Aorta (tissue), 5 donors: ENCODE measurements at regions not wholly inside any gene's neighbourhood (a gene's known extent, or its start where the extent isn't known, plus 50 kb on each side); places are given as distances from the start of the nearest gene placed in this dataset.
A peak's percentile ranks its signal among the peaks of the same experiment; 100 is the strongest.

Experiments used
- ATAC-seq: fragments of 200-7000 bp; cut with Tn5 transposase; one replicate; pipeline ENCODE4 v1.9.1; 2022; ENCODE audit warnings: moderate library complexity; ENCODE audit not compliant: low FRiP score
- DNase-seq, 2 donors: peaks; one replicate each; pipeline ENCODE4 v3.0.0-alpha.2; 2020
- H3K27ac ChIP-seq, 2 donors: one replicate each; pipeline ENCODE4 v1.5.1; 2013; ENCODE audit warnings: low read length in 2 of 2, mild to moderate bottlenecking in 2 of 2, moderate library complexity in 2 of 2, control low read depth in 1 of 2, inconsistent platforms in 1 of 2, low read depth in 1 of 2
- H3K27me3 ChIP-seq, 2 donors: one replicate each; pipeline ENCODE4 v1.6.1; 2013; ENCODE audit warnings: control low read depth in 1 of 2, low read length in 1 of 2, mild to moderate bottlenecking in 1 of 2, moderate library complexity in 1 of 2; ENCODE audit not compliant: insufficient read depth in 2 of 2, control insufficient read depth in 1 of 2
- H3K36me3 ChIP-seq, 2 donors: one replicate each; pipeline ENCODE4 v1.6.1; 2013; ENCODE audit warnings: control low read depth in 1 of 2, low read length in 1 of 2, mild to moderate bottlenecking in 1 of 2; ENCODE audit not compliant: insufficient read depth in 2 of 2, control insufficient read depth in 1 of 2
- H3K4me1 ChIP-seq, 2 donors: one replicate each; pipeline ENCODE4 v1.6.1; 2013; ENCODE audit warnings: low read length in 2 of 2, control low read depth in 1 of 2, mild to moderate bottlenecking in 1 of 2, moderate library complexity in 1 of 2; ENCODE audit not compliant: insufficient read depth in 2 of 2, control insufficient read depth in 1 of 2
- H3K4me3 ChIP-seq, 2 donors: one replicate each; pipeline ENCODE4 v1.5.1; 2013; ENCODE audit warnings: low read length in 2 of 2, control low read depth in 1 of 2, mild to moderate bottlenecking in 1 of 2
- H3K9me3 ChIP-seq: one replicate; pipeline ENCODE4 v1.6.1; 2013; ENCODE audit warnings: mild to moderate bottlenecking, low read length; ENCODE audit not compliant: control insufficient read depth
- WGBS, 2 donors: extraction: QIAGEN DNeasy Blood & Tissue Kit; methylation state at CpG; one replicate each; pipeline ENCODE4 v1.1.7; 2013; 5-methylcytosine and 5-hydroxymethylcytosine counted together
- intact Hi-C, 2 donors: fragments of 100-400 bp; cut with DNase I; formaldehyde crosslinking; loops; one replicate each; pipeline versions ENCODE4 v1.14.2 to v1.15.0; 2022
- donor health status: healthy with polysubstance abuse.
- donor health status: Bipolar disorder and iron deficiency.
- donor health status: DM: no; HTN: no; CAD: no.
- donor health status: DM: no; HTN: no; CAD: no.
- donor health status: DM: yes; HTN: yes; CAD: no.

DNA sequence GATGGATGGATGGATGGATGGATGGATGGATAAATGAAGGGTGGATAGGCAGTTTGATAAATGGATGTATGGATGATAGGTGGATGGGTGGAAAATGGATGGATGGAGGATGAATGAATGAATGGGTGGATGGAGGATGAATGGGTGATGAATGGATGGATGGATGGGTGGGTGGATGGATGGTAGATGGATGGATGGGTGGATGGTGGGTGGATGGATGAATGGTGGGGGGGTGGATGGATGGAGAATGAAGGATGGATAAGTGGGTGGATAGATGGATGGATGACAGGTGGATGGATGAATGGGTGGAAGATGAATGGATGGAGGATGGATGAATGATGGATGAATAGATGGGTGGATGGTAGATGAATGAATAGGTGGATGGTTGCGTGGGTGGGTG is 70.1 kb upstream of the BCO1 start:
- intact Hi-C loops = no loop called here
- Histone ChIP-seq H3K36me3 (no peaks in the 10 kb centered on the region), H3K27ac (no peak overlapping the region), H3K27me3 (no peaks in the 10 kb centered on the region), H3K4me1 (no peaks in the 10 kb centered on the region), H3K4me3 (no peak overlapping the region), H3K9me3 (no peaks in the 10 kb centered on the region)
- DNase-seq (no peak), ATAC-seq (no peak)
- 91 to 100% methylated on average over 1 of the region's 1 CpG for WGBS, 2 donors

DNA sequence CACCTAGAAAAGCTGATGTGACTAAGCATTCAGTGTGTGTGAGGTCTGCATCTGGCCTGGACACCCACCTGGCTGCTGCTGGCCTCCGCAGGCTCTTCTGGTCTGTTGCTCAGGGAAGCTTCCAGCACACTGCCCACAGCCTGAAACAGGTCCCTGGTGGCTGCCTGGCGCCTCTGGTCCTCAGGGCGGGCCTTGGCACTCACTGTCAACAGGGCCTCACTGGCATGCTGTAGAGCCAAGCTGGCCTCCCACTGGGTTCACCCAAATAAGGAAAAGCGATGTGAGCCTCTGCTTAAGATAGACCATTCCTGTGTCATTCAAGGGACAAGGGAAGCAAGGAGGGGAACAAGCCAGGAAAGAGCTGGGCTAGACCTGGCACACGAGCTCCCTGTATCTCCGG is 70.6 kb upstream of the BCO1 start:
- Histone ChIP-seq H3K4me1 (no peaks in the 10 kb centered on the region), H3K9me3 (no peaks in the 10 kb centered on the region), H3K36me3 (no peaks in the 10 kb centered on the region), H3K4me3 (no peak overlapping the region), H3K27me3 (no peaks in the 10 kb centered on the region), H3K27ac (no peak overlapping the region)
- ATAC-seq = peak; percentile 71
- DNase-seq = peak; percentile 65 to 89
- 11 to 32% methylated on average over 6 of the region's 6 CpGs for WGBS, 2 donors
- intact Hi-C loops = no loop called here

DNA sequence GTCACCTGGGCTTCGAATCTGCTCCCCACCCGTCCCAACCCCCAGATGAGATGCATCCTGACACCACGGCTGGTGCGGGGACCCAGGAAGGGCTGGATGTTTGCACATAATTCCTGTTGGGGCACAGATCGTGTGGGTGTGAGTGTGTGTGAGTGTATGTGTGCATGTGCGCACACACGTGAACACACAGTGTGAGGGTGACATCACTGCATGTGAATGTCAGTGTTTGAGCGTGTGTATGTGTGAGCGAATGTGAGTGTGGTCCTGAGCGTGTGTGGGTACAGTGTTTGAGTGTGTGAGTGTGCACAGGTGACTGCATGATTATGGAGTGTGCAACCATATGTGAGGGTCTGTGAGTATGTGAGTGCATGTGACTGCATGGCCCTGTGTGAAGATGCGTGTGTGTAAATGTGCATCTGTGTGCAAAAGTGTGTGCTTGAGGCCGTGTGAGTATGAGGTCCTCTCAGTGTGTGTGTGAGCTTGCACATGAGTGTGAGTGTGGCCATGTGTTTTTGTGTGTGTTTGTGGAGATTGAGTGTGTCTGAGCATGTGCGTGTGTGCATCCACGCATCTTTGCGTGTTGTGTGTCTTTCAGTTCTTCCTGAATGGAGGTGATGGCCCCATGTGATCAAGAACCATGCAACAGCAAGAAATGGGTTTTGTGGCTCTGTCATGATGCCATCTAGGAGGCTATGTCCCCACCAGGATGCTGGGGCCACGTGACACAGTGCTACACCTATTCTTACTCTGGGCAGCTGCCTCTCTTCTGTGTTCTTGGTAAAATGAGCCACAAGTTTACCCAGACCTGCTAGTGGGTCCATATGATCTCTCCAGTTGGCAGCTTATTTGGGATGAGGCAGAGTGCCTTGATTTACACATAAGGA is 70.5 kb upstream of the GCSH start:
- ATAC-seq (no peak), DNase-seq (no peak)
- Histone ChIP-seq H3K27ac (no peak overlapping the region), H3K4me1 (no peaks in the 10 kb centered on the region), H3K4me3 (no peak overlapping the region), H3K36me3 (no peaks in the 10 kb centered on the region), H3K9me3 (no peaks in the 10 kb centered on the region), H3K27me3 (no peaks in the 10 kb centered on the region)
- intact Hi-C loops = no loop called here
- WGBS, 2 donors = 84 to 89% methylated on average over 16 of the region's 16 CpGs

DNA sequence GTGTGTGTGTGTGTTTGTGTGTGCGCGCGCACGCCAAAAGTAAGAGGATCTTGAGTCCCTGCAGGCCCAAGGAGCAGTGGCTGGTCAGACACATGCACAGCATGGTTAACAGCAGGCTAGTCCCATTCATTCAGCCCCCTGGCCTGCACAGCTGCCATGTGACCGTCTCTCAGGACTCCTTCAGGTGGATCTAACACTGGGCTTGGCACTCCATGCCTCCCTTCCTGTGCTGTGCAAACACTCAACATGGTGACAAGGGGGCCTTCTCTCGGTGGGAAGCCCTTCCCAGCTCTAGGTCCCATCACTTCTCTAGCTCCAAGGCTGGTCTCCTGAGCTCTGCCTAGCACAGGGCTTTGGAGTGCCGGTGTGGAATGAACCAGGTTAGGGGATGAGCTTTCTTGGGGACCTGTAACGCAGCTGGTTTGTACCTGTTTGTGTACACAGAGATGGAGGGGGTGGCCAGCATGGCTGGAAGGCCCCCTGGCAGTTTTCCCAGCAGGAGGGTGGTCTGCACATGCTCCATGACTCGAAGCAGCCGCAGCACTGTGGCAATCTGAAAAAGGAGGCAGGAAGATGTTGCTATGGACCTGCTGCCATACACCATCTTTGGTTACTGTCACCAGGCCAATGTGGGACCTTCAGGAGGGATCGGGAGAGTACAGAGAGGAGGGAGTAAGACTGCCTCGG is 69.4 kb upstream of the GCSH start:
- intact Hi-C loops = no loop called here
- Histone ChIP-seq H3K27me3 (no peaks in the 10 kb centered on the region), H3K36me3 (no peaks in the 10 kb centered on the region), H3K4me3 (no peak overlapping the region), H3K4me1 (no peaks in the 10 kb centered on the region), H3K27ac (no peak overlapping the region), H3K9me3 (no peaks in the 10 kb centered on the region)
- DNase-seq = no peak
- no peak for ATAC-seq
- 69 to 81% methylated on average over 12 of the region's 12 CpGs for WGBS, 2 donors

DNA sequence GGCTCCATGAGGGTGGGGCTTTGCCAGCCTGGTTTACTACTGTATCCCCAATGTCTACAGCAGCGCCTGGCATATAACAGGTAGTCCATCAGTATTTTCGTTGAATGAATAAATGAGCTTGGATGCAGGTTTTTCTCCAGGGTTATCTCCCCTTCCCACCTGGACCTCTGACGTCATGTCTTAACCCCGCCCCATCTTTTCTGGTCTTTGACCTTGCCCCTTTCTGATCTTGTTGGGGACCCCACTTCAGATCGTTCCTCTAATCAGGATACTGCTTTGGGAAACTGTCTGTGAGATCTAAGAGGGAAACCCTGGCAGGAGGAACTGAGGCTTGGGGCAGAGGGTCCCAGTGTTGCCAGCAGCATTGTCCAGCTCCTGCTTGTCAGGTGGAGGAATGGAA is 68.8 kb upstream of the GCSH start:
- no peaks in the 10 kb centered on the region for H3K9me3 ChIP-seq
- H3K27ac ChIP-seq = no peak overlapping the region
- no peaks in the 10 kb centered on the region for H3K27me3 ChIP-seq
- ATAC-seq (no peak), DNase-seq (no peak)
- no peaks in the 10 kb centered on the region for H3K4me1 ChIP-seq
- 86 to 93% methylated on average over 5 of the region's 5 CpGs for WGBS, 2 donors
- no peak overlapping the region for H3K4me3 ChIP-seq
- no peaks in the 10 kb centered on the region for H3K36me3 ChIP-seq
- intact Hi-C loops = no loop called here

DNA sequence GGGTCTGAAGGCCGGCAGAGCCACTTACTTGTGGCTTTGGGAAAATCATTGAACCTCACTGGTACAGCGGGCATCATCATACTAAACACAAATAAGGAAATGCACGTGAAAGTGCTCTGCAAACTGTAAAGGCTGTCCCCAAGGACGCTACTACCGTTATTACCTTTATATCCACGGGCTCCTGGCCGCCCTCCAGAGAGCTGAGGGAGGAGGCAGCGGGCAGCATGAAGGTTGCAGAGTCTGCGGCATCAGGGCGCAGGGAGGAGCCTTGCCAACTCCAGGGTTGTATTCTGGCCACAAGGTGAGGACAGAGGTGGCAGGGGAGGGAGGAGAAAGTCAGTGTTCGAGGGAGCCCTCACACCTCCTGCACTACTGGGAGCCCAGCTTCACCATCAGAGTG is 68.3 kb upstream of the GCSH start:
- DNase-seq (no peak), ATAC-seq (no peak)
- Histone ChIP-seq H3K4me1 (no peaks in the 10 kb centered on the region), H3K4me3 (no peak overlapping the region), H3K36me3 (no peaks in the 10 kb centered on the region), H3K27ac (no peak overlapping the region), H3K27me3 (no peaks in the 10 kb centered on the region), H3K9me3 (no peaks in the 10 kb centered on the region)
- 78 to 79% methylated on average over 11 of the region's 11 CpGs for WGBS, 2 donors
- intact Hi-C loops = no loop called here

DNA sequence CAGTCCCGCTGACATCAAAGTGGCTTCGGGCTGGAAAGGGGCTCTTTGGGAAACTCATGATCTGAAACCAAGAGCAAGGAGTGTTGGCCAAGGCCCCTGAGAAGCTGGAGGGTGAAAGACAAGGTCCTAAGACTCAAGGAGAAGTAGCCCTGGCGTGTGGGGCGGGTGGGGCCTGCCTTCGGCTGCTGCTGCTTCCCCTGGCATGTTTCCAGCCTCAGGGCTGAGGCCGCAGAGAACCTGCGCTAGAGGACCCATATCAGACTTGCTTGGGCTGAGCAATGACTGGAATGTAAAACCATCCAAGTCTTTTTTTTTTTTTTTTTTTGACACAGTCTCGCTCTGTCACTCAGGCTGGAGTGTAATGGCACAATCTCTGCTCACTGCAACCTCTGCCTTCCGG is 67.5 kb upstream of the GCSH start:
- WGBS, 2 donors = 53 to 56% methylated on average over 9 of the region's 9 CpGs
- no peaks in the 10 kb centered on the region for H3K9me3 ChIP-seq
- H3K4me3 ChIP-seq = no peak overlapping the region
- no peaks in the 10 kb centered on the region for H3K4me1 ChIP-seq
- DNase-seq = no peak
- H3K27me3 ChIP-seq = no peaks in the 10 kb centered on the region
- no peak for ATAC-seq
- no peak overlapping the region for H3K27ac ChIP-seq
- intact Hi-C loops = no loop called here
- H3K36me3 ChIP-seq = no peaks in the 10 kb centered on the region

DNA sequence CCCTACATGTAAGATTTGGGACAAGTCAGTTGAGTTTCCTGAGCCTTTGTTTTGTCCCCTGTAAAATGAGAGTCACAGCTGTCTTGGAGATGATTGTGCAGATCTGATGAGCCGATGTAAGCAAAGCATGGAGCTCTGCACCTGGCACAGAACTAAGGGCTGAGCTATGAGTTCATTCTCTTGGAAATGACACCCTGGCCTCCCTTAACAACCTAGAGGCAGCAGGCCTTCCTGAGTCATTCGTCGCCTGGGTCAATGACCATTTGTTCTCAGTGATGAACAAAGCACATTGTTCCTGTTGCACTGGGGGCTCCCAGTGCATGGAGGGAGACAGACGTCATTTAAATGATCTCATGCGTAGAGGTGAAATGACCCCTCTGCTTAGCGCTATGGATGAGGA is 62.8 kb upstream of the GCSH start:
- H3K4me1 ChIP-seq = no peaks in the 10 kb centered on the region
- no peaks in the 10 kb centered on the region for H3K27me3 ChIP-seq
- ATAC-seq (no peak), DNase-seq (no peak)
- no peak overlapping the region for H3K4me3 ChIP-seq
- H3K9me3 ChIP-seq = no peaks in the 10 kb centered on the region
- 65 to 69% methylated on average over 6 of the region's 6 CpGs for WGBS, 2 donors
- H3K27ac ChIP-seq = no peak overlapping the region
- intact Hi-C loops = no loop called here
- no peaks in the 10 kb centered on the region for H3K36me3 ChIP-seq

DNA sequence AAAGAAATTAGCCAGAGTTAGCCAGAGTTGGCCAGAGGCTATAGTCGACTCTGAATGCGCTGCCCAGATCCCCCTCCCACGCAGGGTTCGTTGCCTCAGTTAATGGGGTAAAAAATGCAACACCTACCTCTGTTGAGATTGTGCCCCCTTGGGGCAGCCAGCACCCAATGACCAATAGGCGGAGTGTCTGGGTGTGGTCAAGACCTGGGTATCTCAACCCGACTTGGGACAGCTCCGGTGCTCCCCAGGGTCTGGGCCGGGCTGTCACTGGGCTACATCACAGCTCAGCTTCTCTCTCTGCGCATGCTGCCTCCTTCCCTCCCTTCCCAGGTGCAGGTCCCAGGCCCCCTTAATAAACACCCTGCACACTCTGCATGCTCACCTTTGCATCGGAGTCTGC is 59.6 kb upstream of the GCSH start:
- H3K9me3 ChIP-seq = no peaks in the 10 kb centered on the region
- H3K27me3 ChIP-seq = no peaks in the 10 kb centered on the region
- WGBS, 2 donors = 74 to 83% methylated on average over 10 of the region's 10 CpGs
- DNase-seq (no peak), ATAC-seq (no peak)
- H3K27ac ChIP-seq = no peak overlapping the region
- intact Hi-C loops = no loop called here
- H3K36me3 ChIP-seq = no peaks in the 10 kb centered on the region
- no peaks in the 10 kb centered on the region for H3K4me1 ChIP-seq
- no peak overlapping the region for H3K4me3 ChIP-seq
